ENCODE measurements at regions not wholly inside any gene's neighbourhood (a gene's known extent, or its start where the extent isn't known, plus 50 kb on each side); places are given as distances from the start of the nearest gene placed in this dataset.
A peak's percentile ranks its signal among the peaks of the same experiment; 100 is the strongest.

DNA sequence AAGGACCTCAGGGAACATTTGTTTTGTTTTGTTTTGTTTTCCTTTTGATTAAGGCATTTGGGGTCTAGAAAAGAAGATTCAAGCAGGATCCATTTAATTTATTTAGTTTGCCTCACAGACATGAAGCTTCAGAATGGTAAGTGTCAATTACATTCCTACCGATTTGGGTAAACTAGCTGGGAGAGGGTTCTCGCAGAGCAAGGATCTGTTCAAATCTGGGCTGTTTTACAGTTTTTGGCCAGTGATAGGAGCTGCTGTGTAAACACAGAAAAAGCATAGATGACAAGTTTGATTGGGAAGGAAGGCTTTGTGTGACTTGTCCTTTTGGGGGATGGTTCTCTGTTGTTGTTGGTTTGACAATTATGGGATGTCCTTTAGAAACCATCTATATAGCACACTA is 470.3 kb upstream of the WWC1 start:
- Histone ChIP-seq H4K20me1 (ENCODE audit: insufficient read depth, low read length) (no peaks in the 10 kb centered on the region), H3K79me2 (ENCODE audit: insufficient read depth, low read length) (no peaks in the 10 kb centered on the region), H3K27me3 (ENCODE audit: insufficient read depth, low read length) (peaks cover 9% of the 10 kb centered on the region), H3K9me3 (ENCODE audit: low read depth, low read length) (no peaks in the 10 kb centered on the region), H2AFZ (ENCODE audit: low read length) (no peak overlapping the region), H3K4me3 (ENCODE audit: insufficient read depth, low read length) (peak overlapping the region; percentile 3), H3K27ac (ENCODE audit: low read depth, low read length) (no peak overlapping the region), H3K36me3 (ENCODE audit: insufficient read depth, low read length) (no peaks in the 10 kb centered on the region), H3K4me1 (ENCODE audit: insufficient read depth, low read length) (peaks cover 25% of the 10 kb centered on the region), H3K4me2 (ENCODE audit: insufficient read depth, low read length) (peak overlapping the region; percentile 39)
- peak; percentile 63 for DNase-seq (ENCODE audit: insufficient read length, low spot score, missing footprints)
- TF ChIP-seq, protein P1, sequence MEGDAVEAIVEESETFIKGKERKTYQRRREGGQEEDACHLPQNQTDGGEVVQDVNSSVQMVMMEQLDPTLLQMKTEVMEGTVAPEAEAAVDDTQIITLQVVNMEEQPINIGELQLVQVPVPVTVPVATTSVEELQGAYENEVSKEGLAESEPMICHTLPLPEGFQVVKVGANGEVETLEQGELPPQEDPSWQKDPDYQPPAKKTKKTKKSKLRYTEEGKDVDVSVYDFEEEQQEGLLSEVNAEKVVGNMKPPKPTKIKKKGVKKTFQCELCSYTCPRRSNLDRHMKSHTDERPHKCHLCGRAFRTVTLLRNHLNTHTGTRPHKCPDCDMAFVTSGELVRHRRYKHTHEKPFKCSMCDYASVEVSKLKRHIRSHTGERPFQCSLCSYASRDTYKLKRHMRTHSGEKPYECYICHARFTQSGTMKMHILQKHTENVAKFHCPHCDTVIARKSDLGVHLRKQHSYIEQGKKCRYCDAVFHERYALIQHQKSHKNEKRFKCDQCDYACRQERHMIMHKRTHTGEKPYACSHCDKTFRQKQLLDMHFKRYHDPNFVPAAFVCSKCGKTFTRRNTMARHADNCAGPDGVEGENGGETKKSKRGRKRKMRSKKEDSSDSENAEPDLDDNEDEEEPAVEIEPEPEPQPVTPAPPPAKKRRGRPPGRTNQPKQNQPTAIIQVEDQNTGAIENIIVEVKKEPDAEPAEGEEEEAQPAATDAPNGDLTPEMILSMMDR (IDR thresholded peaks at IDR 0.05; ENCODE audit: extremely low read depth, low read depth, low read length): no peak

DNA sequence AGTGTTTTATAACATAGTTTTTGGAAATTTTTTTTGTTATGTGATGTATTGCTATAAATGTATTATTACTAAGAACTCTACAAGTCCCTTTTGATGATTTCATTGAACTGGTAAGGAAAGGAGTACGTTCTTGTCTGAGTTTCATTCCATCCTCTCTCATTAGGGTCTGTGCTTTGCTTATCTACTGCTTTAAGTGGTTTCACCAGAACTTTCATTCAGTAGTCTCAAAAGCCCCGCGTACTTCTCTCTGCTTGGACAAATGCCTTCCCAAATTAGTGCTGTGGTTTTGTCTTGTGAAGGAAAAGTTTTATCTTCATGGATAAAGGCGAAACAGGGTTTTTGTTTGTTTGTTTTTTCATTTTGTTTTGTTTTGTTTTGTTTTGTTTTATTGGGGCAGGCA is 469.8 kb upstream of the WWC1 start:
- TF ChIP-seq, protein P1 (IDR thresholded peaks at IDR 0.05; ENCODE audit: extremely low read depth, low read depth, low read length): no peak
- peaks cover 9% of the 10 kb centered on the region for H3K27me3 ChIP-seq (ENCODE audit: insufficient read depth, low read length)
- no peak overlapping the region for H3K27ac ChIP-seq (ENCODE audit: low read depth, low read length)

DNA sequence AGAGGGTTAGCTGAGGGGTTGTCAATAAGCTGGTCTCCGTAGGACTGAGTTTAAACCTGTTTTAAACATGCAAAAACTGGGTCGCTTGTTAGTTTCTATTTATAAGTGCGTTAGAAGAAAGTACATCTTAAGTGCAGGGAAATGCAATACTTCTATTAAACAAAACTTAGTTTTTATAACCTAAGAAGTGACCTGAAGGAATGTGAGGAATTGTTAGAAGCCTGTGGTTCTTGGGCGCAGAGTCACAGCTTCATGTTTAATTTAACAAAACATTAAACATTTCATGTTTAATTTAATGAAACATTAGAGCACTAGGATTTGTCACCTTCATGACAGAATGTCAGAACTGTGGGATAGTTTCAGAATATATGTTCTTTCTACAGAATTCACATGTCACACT is 469.2 kb upstream of the WWC1 start:
- H3K4me3 ChIP-seq (ENCODE audit: insufficient read depth, low read length): no peak overlapping the region
- H3K4me2 ChIP-seq (ENCODE audit: insufficient read depth, low read length): peak overlapping the region; percentile 34
- H2AFZ ChIP-seq (ENCODE audit: low read length): no peak overlapping the region
- H3K27ac ChIP-seq (ENCODE audit: low read depth, low read length): no peak overlapping the region
- H3K4me1 ChIP-seq (ENCODE audit: insufficient read depth, low read length): peaks cover 20% of the 10 kb centered on the region
- no peaks in the 10 kb centered on the region for H3K36me3 ChIP-seq (ENCODE audit: insufficient read depth, low read length)
- DNase-seq (ENCODE audit: insufficient read length, low spot score, missing footprints): no peak
- H3K9me3 ChIP-seq (ENCODE audit: low read depth, low read length): no peaks in the 10 kb centered on the region
- TF ChIP-seq, protein P1 (IDR thresholded peaks at IDR 0.05; ENCODE audit: extremely low read depth, low read depth, low read length): no peak
- H3K79me2 ChIP-seq (ENCODE audit: insufficient read depth, low read length): no peaks in the 10 kb centered on the region
- H4K20me1 ChIP-seq (ENCODE audit: insufficient read depth, low read length): no peaks in the 10 kb centered on the region
- H3K27me3 ChIP-seq (ENCODE audit: insufficient read depth, low read length): peaks cover 9% of the 10 kb centered on the region

More for the DNA sequence above, 469.8 kb upstream of the WWC1 start:
- DNase-seq (ENCODE audit: insufficient read length, low spot score, missing footprints): no peak
- no peaks in the 10 kb centered on the region for H3K79me2 ChIP-seq (ENCODE audit: insufficient read depth, low read length)
- no peak overlapping the region for H3K4me3 ChIP-seq (ENCODE audit: insufficient read depth, low read length)
- H3K4me2 ChIP-seq (ENCODE audit: insufficient read depth, low read length): peak overlapping the region; percentile 39
- no peaks in the 10 kb centered on the region for H3K36me3 ChIP-seq (ENCODE audit: insufficient read depth, low read length)
- H2AFZ ChIP-seq (ENCODE audit: low read length): no peak overlapping the region
- peaks cover 21% of the 10 kb centered on the region for H3K4me1 ChIP-seq (ENCODE audit: insufficient read depth, low read length)
- H3K9me3 ChIP-seq (ENCODE audit: low read depth, low read length): no peaks in the 10 kb centered on the region
- no peaks in the 10 kb centered on the region for H4K20me1 ChIP-seq (ENCODE audit: insufficient read depth, low read length)

DNA sequence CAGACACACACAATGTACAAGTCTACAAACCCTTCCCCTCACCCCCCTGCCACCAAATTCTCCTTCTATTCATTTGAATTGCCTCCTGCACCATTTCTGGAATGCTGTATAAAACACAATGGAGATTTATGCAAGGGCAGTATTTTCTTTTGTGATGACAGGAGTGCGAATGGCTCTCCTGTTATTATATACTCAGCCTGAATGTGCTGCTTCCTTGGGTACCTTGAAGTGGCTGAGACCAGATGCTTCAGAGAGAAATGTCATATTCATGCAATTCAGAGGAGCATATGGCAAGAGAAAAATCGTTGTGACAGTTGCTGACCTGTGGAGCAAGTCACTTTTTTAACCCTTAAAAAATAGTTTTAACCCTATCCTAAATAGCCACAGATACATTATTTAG is 468.0 kb upstream of the WWC1 start:
- Histone ChIP-seq H4K20me1 (ENCODE audit: insufficient read depth, low read length) (no peaks in the 10 kb centered on the region), H3K4me3 (ENCODE audit: insufficient read depth, low read length) (no peak overlapping the region), H3K27me3 (ENCODE audit: insufficient read depth, low read length) (peaks cover 9% of the 10 kb centered on the region), H2AFZ (ENCODE audit: low read length) (no peak overlapping the region), H3K79me2 (ENCODE audit: insufficient read depth, low read length) (no peaks in the 10 kb centered on the region), H3K4me2 (ENCODE audit: insufficient read depth, low read length) (no peak overlapping the region), H3K27ac (ENCODE audit: low read depth, low read length) (no peak overlapping the region), H3K9me3 (ENCODE audit: low read depth, low read length) (no peaks in the 10 kb centered on the region), H3K4me1 (ENCODE audit: insufficient read depth, low read length) (peaks cover 20% of the 10 kb centered on the region), H3K36me3 (ENCODE audit: insufficient read depth, low read length) (no peaks in the 10 kb centered on the region)
- TF ChIP-seq, protein P1 (IDR thresholded peaks at IDR 0.05; ENCODE audit: extremely low read depth, low read depth, low read length): no peak
- no peak for DNase-seq (ENCODE audit: insufficient read length, low spot score, missing footprints)
